GM21360 (cell line): ENCODE measurements at regions not wholly inside any gene's neighbourhood (a gene's known extent, or its start where the extent isn't known, plus 50 kb on each side); places are given as distances from the start of the nearest gene placed in this dataset.

ENCODE experiments used
- ATAC-seq: cut with Tn5 transposase; IDR thresholded peaks from one replicate; pipeline ENCODE4 v1.9.1; 2021; ENCODE audit warnings: mild to moderate bottlenecking, moderate library complexity; ENCODE audit not compliant: unreplicated experiment

DNA sequence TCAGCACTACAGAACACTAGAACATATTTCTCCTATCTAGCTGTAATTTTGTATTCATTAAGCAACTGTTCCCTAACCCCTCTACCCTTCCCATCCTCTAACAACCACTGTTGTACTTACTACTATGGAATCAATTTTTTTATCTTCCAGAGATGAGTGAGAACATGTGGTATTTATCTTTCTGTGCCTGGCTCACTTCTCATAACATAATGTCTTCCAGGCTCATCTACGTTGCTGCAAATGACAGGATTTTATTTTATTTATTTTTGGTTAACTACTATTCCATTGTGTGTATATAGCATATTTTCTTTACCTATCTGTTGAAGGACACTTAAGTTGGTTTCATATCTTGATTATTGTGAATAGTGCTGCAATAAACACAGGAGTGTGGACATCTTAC, 200.9 kb upstream of the CHRM2 start:
- ATAC-seq = no peak

DNA sequence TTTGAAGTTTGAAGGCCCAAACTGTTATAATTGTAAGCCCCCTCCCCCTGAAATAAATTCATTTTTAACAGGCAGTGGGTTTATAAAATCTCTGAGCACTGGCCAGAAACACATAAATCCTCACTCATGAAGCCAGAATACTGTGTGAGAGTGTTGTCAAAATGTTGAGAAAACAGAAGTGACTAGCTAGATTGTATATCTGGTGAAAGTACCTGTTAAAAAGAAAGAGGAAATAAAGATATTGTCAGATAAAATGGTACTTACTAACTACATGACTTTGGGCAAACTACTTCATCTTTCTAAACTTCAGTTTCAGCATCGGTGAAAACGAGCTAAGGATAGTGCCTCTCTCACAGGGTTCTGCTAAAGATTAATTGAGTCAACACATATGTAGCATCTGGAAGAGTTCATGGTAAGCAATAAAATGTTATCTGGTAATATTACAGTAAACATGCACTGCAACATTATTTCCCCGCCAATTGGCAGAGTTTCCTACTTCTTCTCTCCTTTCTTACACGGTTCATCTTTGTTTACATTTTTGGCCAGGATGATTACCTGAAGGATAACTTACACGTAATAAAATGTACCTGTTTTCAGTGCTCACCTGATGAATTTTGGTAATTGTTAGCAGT, 202.5 kb upstream of the CHRM2 start:
- no peak for ATAC-seq

DNA sequence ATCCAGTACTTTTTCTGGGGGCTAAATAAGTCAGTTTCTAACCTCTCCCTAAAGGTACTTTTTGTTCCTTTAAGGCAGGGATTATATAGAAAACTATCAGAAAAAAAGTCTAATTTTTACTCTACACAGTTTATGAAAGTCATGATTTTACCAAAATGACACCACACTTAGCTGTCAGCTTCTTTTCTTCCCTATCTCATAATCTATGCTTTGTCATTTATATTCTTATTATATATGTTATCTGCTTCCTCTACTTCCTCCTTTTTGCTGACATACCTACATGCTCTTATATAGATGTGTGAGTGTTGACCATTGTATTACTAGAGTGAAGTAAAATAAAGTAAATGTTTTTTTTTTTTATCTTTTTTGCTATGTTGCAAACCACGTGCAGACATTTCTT, 203.9 kb upstream of the CHRM2 start:
- ATAC-seq = no peak

DNA sequence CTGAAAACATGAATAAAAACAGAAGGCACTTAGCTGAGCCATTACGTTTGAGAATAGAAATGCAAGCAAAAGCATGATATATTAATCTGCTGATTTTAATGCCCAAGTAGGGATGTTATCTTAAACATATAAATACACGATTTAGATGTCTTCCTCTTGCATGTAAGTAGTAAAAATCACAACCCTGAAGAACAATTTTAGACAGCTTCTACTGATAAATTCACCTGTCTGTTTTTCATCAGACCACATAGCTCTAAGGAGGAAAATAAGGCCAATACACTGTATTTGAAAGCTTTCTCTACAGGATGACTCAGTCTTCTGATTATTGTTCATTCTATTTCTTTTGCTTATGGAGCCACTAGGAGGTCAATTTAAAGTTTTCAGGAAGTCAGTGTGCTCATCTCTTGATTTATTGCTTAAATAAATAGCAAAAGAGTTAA, 210.9 kb upstream of the CHRM2 start:
- ATAC-seq = no peak

DNA sequence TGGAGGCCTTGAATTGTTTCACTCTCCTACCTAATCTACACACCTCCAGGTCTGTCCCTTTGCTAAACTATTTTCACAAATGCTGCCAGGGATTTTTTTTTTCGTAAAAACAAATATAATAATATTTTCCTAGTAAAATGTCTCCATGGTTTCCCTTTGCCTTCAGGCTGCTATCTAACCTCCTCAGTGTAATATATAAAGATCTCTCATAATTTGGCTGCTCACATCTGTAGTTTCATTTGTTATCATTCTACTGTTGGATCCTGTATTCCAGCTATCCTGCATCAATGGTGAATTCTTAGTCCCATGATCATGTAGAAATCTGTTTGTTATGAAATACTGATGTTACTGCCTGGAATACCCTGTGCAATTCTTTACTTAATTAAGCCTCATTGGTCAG, 211.9 kb upstream of the CHRM2 start:
- ATAC-seq = no peak

DNA sequence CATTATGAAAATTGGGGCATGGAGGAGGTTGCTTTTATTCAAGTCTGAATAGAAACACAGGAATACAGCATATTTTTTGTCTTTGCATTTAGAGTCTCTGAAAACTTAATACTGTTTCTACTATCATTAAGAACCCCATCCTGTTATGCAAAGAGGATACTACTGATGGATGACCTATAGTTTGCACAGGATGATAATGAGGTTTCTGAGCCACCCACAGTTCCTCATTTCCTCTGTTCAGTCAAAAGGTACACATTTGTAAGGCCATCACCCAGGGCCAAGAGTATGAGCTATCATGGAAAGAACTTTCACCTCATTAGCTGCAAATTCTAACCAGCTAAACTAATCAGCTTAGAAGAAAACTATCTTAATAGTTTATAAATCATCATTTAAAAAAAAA, 213.0 kb upstream of the CHRM2 start:
- no peak for ATAC-seq

DNA sequence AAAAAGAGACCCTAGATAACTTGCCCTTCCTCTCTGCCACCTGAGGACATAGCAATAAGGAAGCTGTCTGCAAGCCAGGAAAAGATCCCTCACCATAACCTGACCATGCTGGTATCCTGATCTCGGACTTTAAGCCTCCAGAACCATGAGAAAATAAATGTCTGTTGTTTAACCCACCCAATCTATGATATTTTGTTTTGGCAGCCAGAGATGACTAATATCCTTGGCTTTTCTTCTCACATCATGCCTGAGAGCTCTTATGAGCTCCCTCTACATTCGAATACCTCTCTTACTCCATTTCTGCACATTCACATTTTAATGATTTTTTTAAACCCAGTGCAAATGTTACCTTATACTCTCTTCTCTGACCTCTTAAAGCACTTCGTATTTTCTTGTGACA, 214.0 kb upstream of the CHRM2 start:
- ATAC-seq = no peak

DNA sequence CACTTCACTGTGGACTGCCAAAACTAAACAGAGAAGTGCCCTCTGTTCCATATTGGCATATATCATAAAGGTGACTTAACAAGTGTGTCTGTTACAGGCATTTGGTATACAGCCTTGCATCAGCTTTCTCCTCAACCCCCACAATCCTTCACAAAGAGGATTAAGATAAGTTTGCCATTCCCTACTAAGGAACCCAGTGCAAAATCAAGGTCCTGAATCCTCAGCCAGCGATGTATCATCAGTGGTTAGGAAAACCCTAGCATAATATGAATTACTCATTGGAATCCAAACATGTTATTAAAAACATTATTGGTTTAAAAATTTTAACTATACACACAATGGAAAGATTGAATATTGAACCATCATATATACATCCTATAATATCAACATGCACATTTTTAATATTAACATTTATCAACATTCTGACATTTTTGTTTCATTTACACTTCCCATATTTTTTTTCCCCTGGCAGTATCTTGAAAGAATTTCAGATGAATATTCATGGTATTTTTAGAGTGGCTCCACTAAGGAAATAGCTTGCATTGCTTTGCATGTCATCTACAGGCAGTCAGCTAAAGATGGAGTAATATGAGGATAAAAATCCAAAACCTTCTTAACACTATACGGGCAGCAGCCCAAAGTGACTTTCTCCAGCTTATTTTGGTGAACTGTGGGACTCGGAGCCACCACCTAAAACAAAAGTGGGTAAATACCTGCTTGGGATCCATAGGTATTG, 215.6 kb upstream of the CHRM2 start:
- no peak for ATAC-seq

DNA sequence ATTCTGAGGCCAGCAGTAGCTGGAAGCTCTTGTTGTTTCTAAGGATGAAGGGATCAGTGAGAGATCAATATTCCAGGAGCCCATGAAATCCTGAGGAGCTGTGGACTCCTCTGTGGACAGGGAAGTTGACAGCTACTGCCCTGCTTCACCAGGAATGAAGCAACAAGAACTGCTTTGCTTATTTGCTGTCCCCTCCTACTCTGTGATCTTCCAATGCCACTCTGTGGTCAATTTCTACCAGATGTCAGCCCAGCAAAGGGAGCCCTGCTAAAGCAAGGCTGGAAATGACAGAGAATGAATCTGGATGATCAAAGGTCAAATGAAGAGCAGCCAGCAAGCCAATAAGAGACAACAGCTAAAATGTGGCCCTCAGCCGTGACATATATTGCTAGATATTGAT, 227.5 kb upstream of the CHRM2 start:
- no peak for ATAC-seq

DNA sequence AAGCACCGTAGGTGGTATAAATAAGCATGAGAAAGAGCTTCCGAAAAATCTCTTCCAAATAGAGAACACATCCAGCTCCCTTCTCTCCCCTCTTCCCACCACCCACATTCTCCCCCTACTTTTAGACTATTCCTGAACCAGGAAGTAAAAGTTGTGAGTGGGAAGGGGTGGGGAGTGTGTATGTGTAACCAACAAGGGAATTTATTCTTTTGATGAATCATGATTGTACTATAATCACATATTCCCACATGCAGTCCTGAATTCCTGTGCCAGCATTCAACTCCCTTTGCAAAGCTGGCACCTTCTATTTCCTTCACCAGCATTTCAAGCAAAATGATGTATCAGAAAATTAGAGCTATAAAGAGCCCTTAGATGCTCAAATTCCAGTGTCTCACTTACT, 230.6 kb upstream of the CHRM2 start:
- no peak for ATAC-seq

DNA sequence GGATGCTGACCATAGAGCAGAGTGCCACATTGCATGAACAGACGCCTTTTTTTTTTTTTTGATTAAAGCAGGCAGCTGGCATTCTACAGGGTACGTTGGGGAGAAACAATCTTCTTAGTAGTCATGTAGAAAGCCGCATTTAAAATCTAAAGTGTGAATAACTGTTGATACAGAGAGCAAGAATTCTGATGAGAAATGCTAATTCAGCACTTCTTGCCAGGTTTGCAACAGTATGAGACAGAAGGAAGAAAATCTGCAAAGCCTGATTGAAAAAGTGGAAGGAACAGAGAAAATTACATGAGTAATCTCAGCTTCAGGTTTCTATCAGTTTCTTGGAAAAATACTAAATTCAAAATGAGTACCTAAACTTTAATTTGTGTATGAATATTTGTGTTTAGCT, 232.7 kb upstream of the CHRM2 start:
- no peak for ATAC-seq

DNA sequence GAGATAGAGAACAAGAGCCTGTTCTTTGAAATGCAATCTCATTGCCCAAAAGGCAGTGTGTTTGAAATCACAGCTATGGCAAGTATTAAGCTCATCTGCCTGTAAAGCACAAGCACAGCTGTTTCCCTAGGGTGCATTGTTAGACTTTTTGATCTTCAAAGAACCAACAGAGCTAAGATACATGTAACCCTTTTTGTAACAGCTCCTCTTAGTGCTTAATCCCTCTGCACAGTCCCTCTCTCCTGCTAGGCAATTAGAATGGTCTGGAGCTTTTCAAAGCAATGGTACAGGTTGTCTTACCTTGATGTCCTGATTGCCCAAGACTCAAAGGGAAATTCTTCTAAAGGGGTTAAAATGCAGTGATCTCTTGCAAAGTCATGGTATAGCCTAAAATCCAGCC, 249.6 kb upstream of the CHRM2 start:
- ATAC-seq = no peak

DNA sequence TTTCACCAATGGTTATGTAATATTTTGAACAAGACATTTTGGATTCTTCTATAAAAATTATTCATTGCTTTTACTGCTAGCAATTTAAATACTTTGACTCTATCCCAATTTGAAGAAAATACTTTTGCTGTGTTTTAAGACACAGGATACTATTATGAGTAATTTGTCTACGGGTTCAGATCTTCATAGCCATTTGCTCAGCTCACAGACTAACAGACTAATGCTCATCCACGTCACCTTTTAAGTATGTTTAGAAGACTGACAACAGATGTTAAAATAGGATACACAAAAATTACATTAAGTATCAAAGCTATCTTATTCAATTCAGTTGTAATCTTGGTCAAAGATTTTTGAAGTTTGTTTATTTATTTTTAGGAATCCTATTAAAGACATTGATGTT, 251.3 kb upstream of the CHRM2 start:
- no peak for ATAC-seq

DNA sequence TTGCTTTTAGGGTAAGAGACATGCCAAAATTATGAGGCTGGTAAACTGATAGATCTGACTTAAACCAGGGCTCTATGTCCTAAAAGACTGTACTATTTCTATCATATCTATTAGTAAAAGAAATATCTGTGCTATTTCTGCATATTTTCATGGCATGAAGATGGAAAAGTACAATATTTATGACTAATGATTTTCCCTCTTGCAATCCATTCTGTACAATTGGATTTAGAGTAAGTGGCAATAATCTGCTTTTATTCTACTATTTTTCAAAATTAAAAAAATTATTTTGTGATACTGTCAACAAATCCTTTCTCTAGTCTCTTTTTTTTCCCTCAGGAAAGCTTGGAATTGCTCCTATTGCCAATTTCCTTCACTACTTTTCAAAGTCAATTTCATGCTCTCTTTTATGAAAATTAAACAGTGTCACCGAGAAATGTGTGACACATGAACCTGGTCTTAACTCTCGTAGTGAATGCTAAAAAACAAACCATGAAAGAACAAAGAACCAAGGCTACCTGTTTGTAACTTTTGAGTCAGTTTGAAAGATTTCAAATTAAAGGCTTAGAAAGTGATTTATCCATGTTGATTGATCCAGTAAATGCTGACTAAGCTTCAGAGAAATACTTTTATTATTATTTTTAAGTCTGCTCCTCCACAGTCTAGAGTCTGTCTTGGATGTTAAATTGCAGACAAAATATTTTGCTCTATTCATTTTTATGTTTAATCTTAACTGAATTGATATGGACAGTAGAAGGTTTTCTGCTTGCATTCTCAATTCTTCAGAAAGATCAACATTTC, 262.7 kb upstream of the CHRM2 start:
- no peak for ATAC-seq

DNA sequence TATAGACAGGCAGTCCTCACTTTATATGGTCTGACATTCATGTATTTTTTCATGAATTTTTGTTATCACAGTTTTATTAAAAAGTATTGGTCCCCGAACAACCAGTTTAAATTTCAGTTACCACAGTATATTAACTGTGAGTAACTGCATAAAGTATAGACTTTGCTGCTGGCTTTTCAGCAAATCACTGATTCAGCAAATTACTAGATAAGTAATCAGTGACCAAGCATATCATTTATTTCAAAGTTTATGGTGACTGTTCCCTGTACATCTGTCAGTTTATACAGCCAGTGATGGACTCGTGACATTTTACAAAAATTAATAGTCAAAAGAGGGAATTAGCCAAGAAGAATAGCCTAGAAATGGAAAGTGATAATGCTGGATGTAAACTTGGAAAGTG, 266.7 kb upstream of the CHRM2 start:
- no peak for ATAC-seq

DNA sequence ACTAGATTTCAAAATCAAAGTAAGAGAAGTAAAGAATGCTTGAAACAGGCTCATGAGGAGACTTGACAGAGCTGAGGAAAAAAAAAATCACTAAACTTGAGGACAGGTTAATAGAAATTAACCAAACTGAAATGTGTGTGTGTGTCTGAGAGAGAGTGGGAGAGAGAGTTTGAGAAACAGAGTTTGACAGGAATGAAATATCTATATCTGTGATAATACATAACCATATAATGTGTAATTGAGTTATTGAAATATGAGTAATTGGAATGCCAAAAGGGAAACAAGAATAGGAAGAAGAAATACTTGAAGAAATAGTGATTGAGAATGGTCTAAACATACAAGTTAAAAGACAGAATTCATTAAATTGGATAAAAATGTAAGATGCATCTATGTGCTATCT, 268.0 kb upstream of the CHRM2 start:
- ATAC-seq = no peak

DNA sequence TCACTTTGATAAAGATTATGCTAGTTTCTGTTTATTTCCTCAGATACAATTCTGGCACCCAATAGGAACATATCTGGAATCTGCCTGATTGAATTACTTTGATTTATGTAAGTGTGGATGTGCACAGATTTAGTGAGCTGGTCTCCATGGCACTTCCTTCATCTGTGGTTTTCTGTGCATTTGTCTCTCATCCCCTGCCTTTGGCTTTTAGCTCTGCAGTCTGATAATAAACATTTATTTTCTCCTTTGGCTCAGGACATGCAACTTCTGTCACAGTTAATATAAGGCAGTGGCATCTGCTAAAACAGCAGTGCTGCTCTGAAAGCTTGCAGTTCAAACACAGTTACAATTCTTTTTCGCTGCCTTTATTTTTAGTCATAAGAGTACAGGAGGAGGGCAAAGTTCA, 273.7 kb upstream of the CHRM2 start:
- no peak for ATAC-seq

DNA sequence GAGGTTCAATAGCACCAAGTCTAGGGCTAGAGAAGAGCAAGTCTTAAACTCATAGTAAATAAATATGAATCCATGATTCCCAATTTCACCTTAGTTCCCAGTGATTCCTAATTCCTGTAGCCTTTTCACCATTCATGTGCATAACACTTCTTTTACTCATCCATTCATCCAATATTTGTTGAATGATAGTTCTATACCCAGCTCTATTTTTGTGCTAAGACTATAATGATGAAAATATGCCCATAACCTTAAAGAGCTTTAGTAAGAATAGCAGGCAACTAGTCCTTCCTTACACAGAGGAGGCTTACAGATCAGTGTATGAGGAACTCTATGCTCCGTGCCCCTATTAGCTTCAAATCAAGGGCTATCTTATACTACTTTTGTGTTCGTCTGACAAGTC, 280.2 kb upstream of the CHRM2 start:
- ATAC-seq = no peak

DNA sequence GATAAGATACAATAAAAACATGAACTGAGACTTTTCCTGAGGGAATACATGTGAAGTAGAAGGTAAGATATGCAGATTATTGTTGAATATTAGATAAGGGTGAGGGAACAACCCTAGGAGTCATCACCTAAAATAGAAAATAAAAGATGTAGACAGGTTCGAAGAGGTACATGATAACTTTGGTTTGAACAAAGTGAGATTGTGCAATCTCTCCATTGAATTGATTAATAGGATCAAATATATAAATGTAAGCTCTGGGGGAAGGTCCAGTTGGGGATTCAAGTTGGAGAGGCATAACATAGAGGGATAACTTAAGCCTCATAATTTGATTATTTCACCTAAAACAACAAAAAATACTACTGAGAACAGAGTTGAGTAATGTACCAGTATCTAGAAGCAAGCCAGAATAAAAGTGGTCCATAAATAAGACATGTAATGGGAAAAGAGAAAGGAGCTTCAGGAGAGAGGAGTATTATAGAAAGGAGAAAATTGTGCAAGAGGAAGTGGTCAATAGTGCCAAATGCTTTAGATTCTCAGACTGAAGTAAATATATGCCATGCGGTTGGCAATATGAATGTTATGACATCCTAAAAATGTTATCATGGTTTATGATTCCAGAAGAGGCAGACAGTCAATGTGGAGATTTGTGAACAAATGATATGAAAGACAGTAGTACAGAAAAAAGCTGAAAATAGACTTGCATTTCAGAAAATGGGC, 282.3 kb upstream of the CHRM2 start:
- no peak for ATAC-seq

DNA sequence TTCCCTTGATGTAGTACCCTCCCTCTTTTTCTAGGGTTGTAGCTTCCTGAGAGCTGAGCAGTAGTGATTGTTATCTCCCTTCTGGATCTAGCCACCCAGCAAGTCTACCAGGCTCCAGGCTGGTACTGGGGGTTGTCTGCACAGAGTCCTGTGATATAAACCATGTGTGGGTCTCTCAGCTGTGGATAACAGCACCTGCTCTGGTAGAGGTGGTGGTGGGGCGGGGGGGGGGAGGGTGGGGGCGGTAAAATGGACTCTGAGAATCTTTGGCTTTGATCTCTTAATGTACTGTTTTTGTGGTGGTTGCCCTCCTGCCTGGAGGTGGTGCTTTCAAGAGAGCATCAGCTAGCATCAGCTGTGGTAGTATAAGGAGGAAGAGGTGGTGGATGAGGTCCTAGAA, 302.0 kb upstream of the CHRM2 start:
- no peak for ATAC-seq

DNA sequence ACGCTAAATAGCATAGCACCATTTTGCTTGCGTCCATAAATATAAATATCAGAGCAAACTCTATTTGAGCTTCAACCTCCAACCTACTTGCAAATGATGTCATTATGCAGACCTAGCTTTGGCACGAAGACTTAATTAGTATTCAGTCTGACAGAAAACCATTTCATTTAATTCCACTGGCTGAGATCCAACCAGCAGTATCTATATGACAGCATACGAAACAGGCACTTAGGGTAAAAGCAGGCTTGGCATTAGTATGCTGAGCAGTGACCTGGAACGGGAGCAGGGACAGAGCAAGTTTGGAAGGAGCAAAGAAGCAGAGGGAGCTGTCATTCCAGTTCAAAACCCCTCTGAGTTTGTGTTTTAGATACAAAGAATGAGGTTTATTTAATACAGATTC, 312.5 kb upstream of the CHRM2 start:
- ATAC-seq = no peak
